KMS-11 (cell line): ENCODE measurements at regions not wholly inside any gene's neighbourhood (a gene's known extent, or its start where the extent isn't known, plus 50 kb on each side); places are given as distances from the start of the nearest gene placed in this dataset.

ENCODE experiments used
- H2AFZ ChIP-seq: fragments of 200-600 bp; sonication (generic); 2 replicates; pipeline ENCODE4 v1.6.1; 2016; ENCODE audit warnings: antibody characterized with exemption, mixed run types, low read depth
- H3K27ac ChIP-seq: fragments of 200-600 bp; sonication (generic); 2 replicates; pipeline ENCODE4 v1.6.1; 2016; ENCODE audit warnings: mild to moderate bottlenecking, mixed run types
- H3K27me3 ChIP-seq: fragments of 200-600 bp; sonication (generic); 2 replicates; pipeline ENCODE4 v1.6.1; 2017; ENCODE audit warnings: mild to moderate bottlenecking, low read depth, mixed run types, moderate library complexity; ENCODE audit not compliant: insufficient read depth
- H3K36me3 ChIP-seq: fragments of 200-600 bp; sonication (generic); 2 replicates; pipeline ENCODE4 v1.6.1; 2017; ENCODE audit warnings: mild to moderate bottlenecking, mixed run types; ENCODE audit not compliant: insufficient read depth
- H3K4me1 ChIP-seq: fragments of 200-600 bp; sonication (generic); 2 replicates; pipeline ENCODE4 v1.6.1; 2016; ENCODE audit warnings: mild to moderate bottlenecking, low read depth, mixed run types; ENCODE audit not compliant: poor library complexity, severe bottlenecking
- H3K4me2 ChIP-seq: fragments of 200-600 bp; sonication (generic); 2 replicates; pipeline ENCODE4 v1.7.0; 2016; ENCODE audit warnings: mild to moderate bottlenecking, mixed run types
- H3K4me3 ChIP-seq: fragments of 200-600 bp; sonication (generic); IDR thresholded peaks from 2 replicates; pipeline ENCODE4 v1.6.1; 2017; ENCODE audit warnings: low read depth, low read length, mixed read lengths; ENCODE audit not compliant: insufficient read depth
- H3K79me2 ChIP-seq: fragments of 200-600 bp; sonication (generic); 2 replicates; pipeline ENCODE4 v1.6.1; 2016; ENCODE audit warnings: low read depth, mixed run types; ENCODE audit not compliant: insufficient read depth
- H3K9ac ChIP-seq: fragments of 200-600 bp; sonication (generic); 2 replicates; pipeline ENCODE4 v1.6.1; 2016; ENCODE audit warnings: mild to moderate bottlenecking, mixed run types
- H4K20me1 ChIP-seq: fragments of 200-600 bp; sonication (generic); 2 replicates; pipeline ENCODE4 v1.6.1; 2016; ENCODE audit warnings: mild to moderate bottlenecking, mixed run types; ENCODE audit not compliant: insufficient read depth
- TF ChIP-seq, protein P1 (sequence below): fragments of 200-600 bp; sonication (generic); conservative IDR thresholded peaks from 2 replicates; pipeline ENCODE4 v1.6.1; 2017; ENCODE audit warnings: low read depth, mild to moderate bottlenecking, antibody characterized with exemption, low read length, moderate library complexity, mixed read lengths

DNA sequence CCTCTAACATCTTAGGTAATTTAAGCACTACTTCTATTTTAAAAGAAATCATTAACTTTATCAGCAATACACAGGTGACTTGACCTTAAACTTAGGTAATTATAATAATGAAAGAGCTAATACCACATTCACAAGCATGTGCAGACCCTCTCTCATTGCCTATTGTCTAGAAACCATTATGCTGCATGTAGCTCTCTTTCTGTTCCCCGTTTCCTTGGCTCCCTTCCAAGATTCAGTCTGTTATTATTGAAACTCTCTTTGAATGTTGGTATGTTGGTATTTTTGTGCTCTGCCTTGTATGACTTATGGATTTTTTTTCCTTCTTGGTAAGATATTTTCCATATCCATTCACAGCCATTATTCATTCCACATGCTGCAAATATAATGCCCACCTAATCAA is 201.2 kb downstream of the CDCA7 start:
- Histone ChIP-seq H3K27me3 (no peaks in the 10 kb centered on the region), H3K27ac (no peak overlapping the region), H3K4me2 (peak overlapping the region; percentile 2; the same call in 1 of the 2 replicates), H3K36me3 (no peaks in the 10 kb centered on the region), H3K9ac (no peak overlapping the region), H2AFZ (no peak overlapping the region), H4K20me1 (no peaks in the 10 kb centered on the region), H3K79me2 (no peaks in the 10 kb centered on the region), H3K4me3 (no peak overlapping the region), H3K4me1 (peaks cover 12% of the 10 kb centered on the region)
- TF ChIP-seq, protein P1, sequence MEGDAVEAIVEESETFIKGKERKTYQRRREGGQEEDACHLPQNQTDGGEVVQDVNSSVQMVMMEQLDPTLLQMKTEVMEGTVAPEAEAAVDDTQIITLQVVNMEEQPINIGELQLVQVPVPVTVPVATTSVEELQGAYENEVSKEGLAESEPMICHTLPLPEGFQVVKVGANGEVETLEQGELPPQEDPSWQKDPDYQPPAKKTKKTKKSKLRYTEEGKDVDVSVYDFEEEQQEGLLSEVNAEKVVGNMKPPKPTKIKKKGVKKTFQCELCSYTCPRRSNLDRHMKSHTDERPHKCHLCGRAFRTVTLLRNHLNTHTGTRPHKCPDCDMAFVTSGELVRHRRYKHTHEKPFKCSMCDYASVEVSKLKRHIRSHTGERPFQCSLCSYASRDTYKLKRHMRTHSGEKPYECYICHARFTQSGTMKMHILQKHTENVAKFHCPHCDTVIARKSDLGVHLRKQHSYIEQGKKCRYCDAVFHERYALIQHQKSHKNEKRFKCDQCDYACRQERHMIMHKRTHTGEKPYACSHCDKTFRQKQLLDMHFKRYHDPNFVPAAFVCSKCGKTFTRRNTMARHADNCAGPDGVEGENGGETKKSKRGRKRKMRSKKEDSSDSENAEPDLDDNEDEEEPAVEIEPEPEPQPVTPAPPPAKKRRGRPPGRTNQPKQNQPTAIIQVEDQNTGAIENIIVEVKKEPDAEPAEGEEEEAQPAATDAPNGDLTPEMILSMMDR, result no peak

DNA sequence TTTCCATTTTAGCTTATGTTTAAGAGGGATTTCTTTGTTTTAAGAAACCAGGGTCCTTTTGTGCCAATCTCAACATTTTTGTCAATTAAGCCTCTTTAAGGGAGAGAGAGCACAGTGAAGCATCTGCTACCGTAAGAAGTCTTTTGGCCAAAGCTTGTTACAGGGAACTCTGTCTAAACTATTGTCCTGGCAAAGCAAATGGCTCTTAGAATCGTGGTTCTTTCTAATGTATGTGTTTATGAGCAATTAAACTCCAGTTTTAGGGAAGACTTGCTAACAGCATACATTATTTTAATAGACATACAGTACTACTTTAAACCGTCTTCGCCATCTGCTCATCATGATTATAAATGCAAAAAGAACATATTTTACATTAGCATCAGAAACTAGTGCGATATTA is 202.1 kb downstream of the CDCA7 start:
- H3K4me3 ChIP-seq, result no peak overlapping the region

GRCh38 chr2:173557497-173557896 is 202.8 kb downstream of the CDCA7 start:
- no peaks in the 10 kb centered on the region for H3K27me3 ChIP-seq
- H3K4me3 ChIP-seq, result no peak overlapping the region
- peaks cover 12% of the 10 kb centered on the region for H3K4me1 ChIP-seq
- H3K27ac ChIP-seq, result no peak overlapping the region
- TF ChIP-seq, protein P1, result no peak
- H4K20me1 ChIP-seq, result no peaks in the 10 kb centered on the region
- no peaks in the 10 kb centered on the region for H3K36me3 ChIP-seq
- no peak overlapping the region for H3K4me2 ChIP-seq
- no peaks in the 10 kb centered on the region for H3K79me2 ChIP-seq
- no peak overlapping the region for H3K9ac ChIP-seq
- H2AFZ ChIP-seq, result no peak overlapping the region

More for the DNA sequence above, 202.1 kb downstream of the CDCA7 start:
- Histone ChIP-seq H3K27me3 (no peaks in the 10 kb centered on the region), H3K4me1 (peaks cover 12% of the 10 kb centered on the region), H4K20me1 (no peaks in the 10 kb centered on the region), H3K36me3 (no peaks in the 10 kb centered on the region), H3K79me2 (no peaks in the 10 kb centered on the region), H2AFZ (no peak overlapping the region), H3K4me2 (no peak overlapping the region; the same call in 1 of the 2 replicates), H3K27ac (no peak overlapping the region), H3K9ac (no peak overlapping the region)
- TF ChIP-seq, protein P1, result no peak

DNA sequence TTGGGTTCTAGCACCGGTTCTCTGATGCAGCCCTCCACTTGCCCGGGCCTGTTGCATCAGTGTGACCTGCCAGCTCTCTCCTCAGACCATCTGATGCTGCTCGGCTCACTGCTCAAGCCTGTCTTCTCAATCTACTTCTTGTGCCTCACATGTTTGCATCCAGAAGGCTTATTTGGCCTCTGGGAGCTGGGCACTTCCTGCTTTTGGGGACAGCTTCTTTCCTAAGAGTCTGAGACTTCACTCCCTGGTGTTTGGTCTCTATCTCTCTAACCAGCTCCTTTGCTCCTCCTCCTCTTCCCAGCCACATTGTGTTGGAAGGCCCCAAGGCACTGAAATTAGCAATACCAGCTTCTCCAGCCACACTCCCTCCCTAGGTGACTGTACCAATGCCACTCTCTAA is 212.8 kb downstream of the CDCA7 start:
- Histone ChIP-seq H3K9ac (no peak overlapping the region), H3K4me1 (no peaks in the 10 kb centered on the region), H3K4me3 (no peak overlapping the region), H3K27me3 (no peaks in the 10 kb centered on the region), H3K79me2 (no peaks in the 10 kb centered on the region), H4K20me1 (no peaks in the 10 kb centered on the region), H3K27ac (no peak overlapping the region), H3K4me2 (no peak overlapping the region), H3K36me3 (no peaks in the 10 kb centered on the region), H2AFZ (no peak overlapping the region)
- TF ChIP-seq, protein P1, result no peak
